GM18861 (cell line): ENCODE measurements at regions not wholly inside any gene's neighbourhood (a gene's known extent, or its start where the extent isn't known, plus 50 kb on each side); places are given as distances from the start of the nearest gene placed in this dataset.

Source experiments
- ATAC-seq: cut with Tn5 transposase; IDR thresholded peaks from one replicate; pipeline ENCODE4 v1.9.1; 2021; ENCODE audit not compliant: unreplicated experiment

GRCh38 chr6:144796070-144796469, 510.9 kb downstream of the UTRN start:
- no peak for ATAC-seq

GRCh38 chr6:144797881-144798589, 512.9 kb downstream of the UTRN start:
- ATAC-seq = no peak

- ATAC-seq = no peak
Observed at GRCh38 chr6:144804246-144804790, 519.2 kb downstream of the UTRN start.

- ATAC-seq = no peak
Observed at GRCh38 chr6:144805049-144805448, 519.9 kb downstream of the UTRN start.

- ATAC-seq = no peak
Observed at GRCh38 chr6:144806222-144806621, 521.1 kb downstream of the UTRN start.

GRCh38 chr6:144809120-144809519, 524.0 kb downstream of the UTRN start:
- no peak for ATAC-seq

GRCh38 chr6:144809969-144810368, 524.8 kb downstream of the UTRN start:
- ATAC-seq = no peak

- ATAC-seq = no peak
Observed at GRCh38 chr6:144811140-144811539, 526.0 kb downstream of the UTRN start.

GRCh38 chr6:144816936-144817335, 531.8 kb downstream of the UTRN start:
- no peak for ATAC-seq

- peak; percentile 57 for ATAC-seq
Observed at GRCh38 chr6:144820270-144820669, 535.1 kb downstream of the UTRN start.

GRCh38 chr6:144823131-144823530, 538.0 kb downstream of the UTRN start:
- ATAC-seq = no peak

- ATAC-seq = no peak
Observed at GRCh38 chr6:144824018-144824417, 538.9 kb downstream of the UTRN start.

- no peak for ATAC-seq
Observed at GRCh38 chr6:144834426-144835038, 549.4 kb downstream of the UTRN start.

- no peak for ATAC-seq
Observed at GRCh38 chr6:144835322-144835973, 550.3 kb downstream of the UTRN start.

GRCh38 chr6:144840619-144841018, 555.5 kb downstream of the UTRN start:
- no peak for ATAC-seq

GRCh38 chr6:144843701-144844100, 558.6 kb downstream of the UTRN start:
- no peak for ATAC-seq

- ATAC-seq = no peak
Observed at GRCh38 chr6:144844596-144844995, 559.5 kb downstream of the UTRN start.

- ATAC-seq = no peak
Observed at GRCh38 chr6:144845186-144845585, 560.1 kb downstream of the UTRN start.

GRCh38 chr6:144847916-144848315, 562.8 kb downstream of the UTRN start:
- no peak for ATAC-seq

GRCh38 chr6:144849920-144850319, 564.8 kb downstream of the UTRN start:
- ATAC-seq = no peak

GRCh38 chr6:144853603-144854002, 568.5 kb downstream of the UTRN start:
- ATAC-seq = no peak

- no peak for ATAC-seq
Observed at GRCh38 chr6:144854654-144855053, 569.5 kb downstream of the UTRN start.
